Pons (tissue), 1 donor: ENCODE measurements at regions not wholly inside any gene's neighbourhood (a gene's known extent, or its start where the extent isn't known, plus 50 kb on each side); places are given as distances from the start of the nearest gene placed in this dataset.
"Not testable (repeated sequence)": the region's sequence is repeated elsewhere in the genome, so short reads cannot be mapped to it uniquely, and the experiment has no call there.

Experiments
- DNase-seq: peaks from one replicate; pipeline ENCODE4 v3.0.0-alpha.2; 2016; ENCODE audit warnings: low spot score

DNA sequence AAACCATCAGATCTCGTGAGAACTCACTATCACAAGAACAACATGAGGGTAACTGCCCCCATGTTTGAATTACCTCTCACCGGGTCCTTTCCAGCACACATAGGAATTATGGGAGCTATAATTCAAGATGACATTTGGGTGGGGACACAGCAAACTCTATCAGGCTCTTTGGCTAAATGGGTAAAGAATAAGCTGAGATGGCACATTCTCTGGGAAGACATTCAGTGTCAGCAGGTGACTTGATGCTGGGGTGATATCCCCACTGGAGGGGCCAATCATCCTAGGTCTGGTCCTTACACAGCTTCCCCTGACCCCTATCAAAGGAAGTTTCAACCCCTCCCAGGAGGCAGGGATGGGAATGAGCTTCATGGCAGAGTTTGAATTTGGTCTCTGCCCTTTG, 664.0 kb upstream of the EEF2KMT start:
- no peak for DNase-seq

DNA sequence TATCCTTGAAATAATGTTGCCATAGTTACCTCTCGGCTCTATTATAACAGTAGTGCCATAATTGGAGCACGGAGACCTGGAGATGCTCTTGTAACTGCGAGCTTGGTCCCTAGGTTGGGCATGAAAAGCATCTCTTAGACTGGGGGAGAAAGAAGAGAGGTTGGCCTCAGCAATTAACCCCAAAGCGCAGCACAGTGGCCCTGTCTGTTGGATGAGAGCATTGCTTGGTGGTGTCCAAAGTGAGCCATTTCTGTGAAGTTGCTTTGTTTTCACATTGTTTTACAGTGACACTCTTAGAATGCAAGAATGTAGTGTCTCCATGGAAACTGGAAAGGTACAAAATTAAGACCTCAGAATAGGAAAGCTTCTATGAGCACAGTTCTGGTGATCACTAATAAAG, 660.7 kb upstream of the EEF2KMT start:
- DNase-seq: no peak

DNA sequence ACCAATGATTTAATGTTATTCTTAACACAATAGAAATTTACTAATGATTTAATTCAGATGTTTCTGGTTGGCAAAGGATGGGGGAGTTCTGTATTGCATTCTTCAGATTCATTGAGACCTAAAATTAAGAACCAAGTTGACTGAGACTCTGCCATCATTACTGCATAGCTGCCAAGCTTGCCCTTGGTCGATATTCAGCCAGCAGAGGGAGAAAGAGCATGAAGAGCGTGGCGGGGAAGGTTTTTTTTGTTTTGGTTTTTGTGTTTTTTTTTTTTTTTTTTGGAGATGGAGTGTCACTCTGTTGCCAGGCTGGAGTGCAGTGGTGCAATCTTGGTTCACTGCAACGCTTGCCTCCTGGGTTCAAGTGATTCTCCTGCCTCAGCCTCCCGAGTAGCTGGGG, 659.4 kb upstream of the EEF2KMT start:
- no peak for DNase-seq

DNA sequence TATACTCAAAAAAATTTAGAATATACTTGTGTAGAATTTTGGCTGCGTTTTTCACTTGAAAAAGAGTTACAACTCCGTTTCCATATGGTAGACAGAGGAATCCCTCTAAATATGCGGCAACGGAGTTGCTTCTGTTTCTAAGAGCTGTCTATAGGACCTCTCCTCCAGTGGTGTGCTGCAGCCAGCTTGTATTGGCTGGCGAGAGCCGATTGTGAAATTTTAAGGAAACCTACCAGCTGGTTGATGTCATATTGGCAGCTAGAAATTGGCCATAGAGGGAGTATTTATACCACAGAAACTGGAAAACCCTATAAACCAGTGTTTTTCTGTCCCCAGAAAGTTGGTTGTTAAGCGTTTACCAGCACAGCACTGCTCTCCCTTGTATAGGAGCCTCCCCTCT, 655.8 kb upstream of the EEF2KMT start:
- DNase-seq: no peak

DNA sequence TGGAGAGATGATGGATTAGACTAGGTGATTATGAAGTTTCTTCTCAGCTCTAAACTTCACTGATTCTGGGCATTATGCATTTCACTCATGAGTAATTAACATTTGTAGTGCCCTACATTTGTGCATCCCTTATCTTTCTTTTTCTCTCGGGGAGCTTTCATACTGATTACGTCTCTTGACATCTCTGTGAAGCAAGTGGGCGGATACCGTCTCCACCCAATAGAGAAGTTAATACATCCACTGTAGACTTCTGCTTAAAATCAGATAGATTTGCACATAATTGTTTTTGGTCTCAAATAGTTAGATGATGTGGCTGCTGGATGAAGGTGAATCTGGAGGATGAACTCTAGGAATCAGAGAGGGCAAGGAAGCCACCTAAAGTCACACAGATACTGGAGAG, 653.6 kb upstream of the EEF2KMT start:
- no peak for DNase-seq

DNA sequence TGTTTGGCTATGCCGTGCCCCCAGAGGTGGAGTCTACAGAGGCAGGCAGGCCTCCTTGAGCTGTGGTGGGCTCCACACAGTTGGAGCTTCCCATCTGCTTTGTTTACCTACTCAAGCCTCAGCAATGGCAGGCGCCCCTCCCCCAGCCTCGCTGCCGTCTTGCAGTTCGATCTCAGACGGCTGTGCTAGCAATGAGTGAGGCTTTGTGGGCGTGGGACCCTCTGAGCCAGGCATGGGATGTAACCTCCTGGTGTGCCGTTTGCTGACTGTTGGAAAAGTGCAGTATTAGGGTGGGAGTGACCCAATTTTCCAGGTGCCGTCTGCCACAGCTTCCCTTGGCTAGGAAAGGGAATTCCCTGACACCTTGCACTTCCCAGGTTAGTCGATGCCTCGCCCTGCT, 652.8 kb upstream of the EEF2KMT start:
- DNase-seq: not testable (repeated sequence)

DNA sequence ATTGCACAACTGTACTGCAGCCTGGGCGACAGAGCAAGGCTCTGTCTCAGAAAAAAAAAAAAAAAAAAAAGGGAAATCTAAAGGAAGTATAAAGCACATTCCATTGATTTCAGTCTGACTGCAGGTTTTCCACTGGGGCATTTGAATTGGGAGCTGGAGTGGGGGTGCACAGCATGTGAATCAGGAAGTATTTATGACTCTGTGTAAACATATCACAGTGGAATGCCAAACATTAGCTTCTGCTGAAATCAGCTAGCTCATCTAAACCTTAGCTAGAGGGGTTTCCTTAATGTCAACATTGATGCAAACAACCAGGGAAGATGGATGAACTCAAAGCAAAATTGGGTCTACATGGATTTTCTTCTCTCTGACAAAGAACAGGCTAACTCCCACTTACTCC, 641.0 kb upstream of the EEF2KMT start:
- DNase-seq: no peak

DNA sequence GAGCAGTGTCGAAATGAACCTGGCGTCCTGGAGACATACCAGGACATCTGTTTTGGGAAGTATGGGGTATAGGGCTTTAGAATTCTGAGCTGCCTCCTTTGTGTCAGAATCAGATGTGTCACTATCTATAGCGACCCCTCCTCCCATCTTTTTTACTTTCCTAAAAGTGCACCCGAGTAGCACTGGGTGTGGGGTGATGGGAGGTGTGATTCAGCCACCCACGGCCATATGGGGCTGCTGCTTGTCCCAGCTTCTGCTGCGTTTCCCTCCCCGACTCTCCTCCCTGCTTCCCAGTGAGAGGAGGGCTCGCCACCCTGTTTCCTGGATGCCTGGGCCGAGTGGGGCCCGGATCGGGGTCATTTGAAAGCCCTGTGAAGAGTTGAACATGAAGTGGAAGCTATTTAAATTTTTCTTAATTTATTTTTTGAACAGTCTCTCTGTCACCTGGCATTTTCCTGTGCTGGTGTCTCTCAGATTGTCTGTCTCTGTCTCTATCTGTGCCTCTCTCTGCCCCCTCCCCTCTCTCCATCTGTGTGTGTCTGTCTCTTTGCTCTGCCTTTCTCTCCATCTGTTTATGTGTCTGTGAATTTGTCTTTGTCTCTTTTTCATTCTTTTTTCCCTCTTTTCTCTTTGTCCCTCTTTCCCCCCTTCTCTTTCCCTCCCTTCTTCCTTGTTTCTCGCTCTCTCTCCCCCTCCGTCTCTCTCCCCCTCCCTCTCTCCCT, 638.8 kb upstream of the EEF2KMT start:
- DNase-seq: no peak

DNA sequence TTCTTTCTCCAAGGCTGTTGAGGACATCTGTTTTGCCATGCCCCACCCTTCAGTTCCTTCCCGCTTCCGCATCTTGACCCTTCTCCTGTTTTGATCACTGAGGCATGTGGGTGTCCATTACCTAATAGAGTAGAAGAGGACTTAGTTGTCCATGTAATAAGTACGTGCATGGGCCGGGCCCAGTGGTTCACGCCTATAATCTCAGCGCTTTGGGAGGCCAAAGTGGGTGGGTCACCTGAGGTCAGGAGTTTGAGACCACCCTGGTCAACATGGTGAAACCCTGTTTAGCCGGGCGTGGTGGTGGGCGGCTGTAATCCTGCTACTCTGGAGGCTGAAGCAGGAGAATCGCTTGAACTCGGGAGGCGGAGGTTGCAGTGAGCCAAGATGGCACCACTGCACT, 637.8 kb upstream of the EEF2KMT start:
- DNase-seq: no peak

DNA sequence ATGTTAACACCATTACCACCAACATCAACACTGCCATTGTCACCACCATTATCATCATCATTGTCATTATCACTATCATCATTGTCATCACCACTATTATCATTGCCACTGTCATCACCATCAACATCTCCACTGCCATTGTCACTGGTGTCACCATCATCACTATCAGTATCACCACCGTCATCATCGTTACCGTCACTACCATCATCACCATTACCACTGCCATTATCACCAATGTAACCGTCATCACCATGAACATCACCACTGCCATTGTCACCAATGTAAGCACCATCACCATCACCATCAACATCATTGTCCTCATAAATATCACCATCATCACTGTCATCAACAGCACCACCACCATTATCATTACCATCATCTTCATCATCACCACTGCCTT, 633.2 kb upstream of the EEF2KMT start:
- DNase-seq: no peak

DNA sequence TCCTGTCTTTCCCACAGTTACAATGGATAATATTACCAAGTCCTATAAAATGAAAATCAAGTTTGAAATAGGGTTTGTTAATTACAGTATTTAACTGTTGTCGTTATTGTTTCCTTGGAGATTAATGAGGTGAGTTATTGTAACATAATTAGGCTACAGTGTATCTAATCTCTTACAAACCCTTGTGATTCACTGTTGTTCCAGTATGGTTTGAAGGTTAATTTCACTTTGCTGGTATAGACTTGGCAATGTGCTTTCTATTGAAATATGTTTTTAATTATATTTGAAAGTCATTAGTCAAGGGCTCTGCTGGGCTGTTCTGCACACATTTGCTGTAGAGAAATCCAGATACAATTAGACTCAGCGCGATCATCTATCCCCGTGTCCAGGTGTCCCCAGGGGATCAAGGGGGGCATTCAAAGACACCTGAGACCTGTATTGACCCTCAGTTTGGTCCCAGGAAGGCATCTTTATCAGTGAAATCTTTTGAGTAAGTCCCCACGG, 624.6 kb upstream of the EEF2KMT start:
- no peak for DNase-seq

DNA sequence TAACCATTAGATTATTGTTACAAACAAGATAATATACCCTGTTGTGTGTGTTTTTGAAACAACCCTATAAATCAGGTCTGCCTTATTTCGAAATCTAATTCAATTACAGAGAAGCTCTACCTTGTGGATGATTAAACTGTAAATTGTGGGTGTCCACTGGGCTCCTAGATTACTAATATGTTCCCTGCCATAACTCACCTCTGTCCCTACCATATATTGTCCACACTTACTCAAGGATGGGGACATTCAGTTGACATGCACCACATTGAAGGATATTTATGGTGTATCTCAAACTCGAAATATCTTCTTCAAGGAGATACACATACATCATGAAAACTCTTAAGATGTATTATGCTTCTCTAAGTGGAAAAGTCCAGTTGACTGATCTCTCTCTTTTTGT, 617.6 kb upstream of the EEF2KMT start:
- DNase-seq: no peak

DNA sequence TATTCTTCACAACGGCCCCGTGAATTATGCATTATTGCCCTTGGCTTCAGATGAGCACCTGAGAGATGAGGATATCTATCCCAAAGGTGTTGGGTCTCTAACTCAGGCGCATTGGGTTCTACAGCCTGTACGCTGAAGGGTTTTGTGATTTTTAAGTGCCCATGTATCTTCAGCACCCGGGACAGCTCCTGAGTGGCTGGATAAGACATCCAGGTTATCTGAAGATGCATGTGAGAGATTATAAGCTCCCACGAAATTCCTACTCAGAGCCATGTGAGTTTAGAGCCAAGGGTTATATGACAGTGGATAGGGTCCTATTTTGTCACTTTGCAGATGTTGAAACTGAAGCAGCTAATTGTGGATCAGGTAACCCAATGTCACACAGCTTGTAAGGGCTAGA, 612.3 kb upstream of the EEF2KMT start:
- DNase-seq: no peak

DNA sequence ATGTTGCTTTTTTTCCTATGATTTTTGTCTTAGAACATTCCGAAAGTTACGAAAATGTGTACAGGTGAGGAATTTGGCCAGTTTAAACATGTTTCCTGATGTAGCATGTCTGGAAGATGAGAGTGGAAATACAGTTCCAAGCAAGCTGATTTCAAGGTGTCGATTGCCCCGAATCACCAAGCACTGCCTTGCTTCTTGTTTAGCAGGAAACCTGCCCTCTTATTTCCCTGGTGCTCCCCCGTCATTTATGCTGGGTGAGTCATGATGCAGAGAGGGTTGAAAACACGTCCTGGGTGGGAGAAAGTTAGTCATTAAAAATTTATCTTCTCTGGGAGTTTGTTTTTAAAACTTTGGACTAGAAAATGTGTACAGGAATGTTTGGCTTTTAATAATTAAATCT, 608.6 kb upstream of the EEF2KMT start:
- DNase-seq: no peak

DNA sequence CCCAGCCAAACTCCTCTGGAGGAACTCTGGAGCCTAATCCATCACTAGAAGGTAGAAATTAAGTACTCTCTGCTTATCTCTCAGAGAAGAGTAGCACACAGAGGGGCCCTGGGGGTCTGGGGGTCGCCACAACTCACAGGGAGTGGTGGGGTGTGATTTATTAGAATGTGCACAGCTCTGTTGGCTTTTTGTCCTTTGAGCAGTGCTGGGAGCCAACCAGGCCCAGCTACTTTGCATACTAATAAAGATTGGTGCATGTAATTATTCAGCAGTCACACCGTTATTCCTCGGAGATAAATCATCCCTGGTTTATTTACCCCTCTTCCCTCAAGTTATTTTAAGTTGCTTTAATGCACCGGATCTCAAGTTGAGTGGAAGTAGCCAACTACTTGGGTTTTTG, 606.7 kb upstream of the EEF2KMT start:
- no peak for DNase-seq

DNA sequence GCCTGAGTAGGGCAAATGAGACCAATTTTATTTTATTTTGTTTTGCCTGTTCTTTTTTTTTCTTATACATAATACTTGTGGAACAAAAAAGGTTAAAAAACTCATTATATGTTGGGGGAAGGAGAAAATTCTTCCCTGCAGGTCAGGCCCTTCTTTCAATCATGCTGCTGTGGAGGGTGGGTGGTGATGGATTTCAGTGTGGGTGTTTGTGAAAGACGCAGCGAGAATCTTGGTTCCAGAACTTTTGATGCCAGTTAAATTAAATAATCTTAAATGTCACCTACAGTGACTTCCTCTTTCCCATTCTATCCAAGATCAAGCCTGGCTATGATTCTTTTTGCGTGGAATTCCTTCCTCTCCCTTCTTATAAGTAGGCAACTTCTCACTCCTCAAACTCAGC, 595.8 kb upstream of the EEF2KMT start:
- no peak for DNase-seq

DNA sequence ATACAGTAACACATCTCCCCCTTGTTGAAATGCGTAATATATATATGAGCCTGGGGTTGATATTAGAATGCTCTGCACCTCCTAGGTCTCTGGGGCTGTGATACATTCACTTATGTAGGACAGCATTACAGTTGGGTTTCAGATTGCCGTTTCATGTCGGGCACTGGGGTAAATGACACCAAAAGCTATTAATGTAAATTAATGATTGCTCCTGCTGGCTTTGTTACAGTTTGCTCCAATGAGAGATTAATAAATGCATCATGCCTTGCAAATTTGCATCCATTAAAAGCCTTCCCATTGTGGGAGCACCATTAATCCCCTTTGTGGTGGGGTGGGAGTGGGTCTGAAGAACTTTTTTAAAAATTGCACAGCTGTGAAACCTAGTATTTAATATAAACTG, 584.4 kb upstream of the EEF2KMT start:
- DNase-seq: no peak

DNA sequence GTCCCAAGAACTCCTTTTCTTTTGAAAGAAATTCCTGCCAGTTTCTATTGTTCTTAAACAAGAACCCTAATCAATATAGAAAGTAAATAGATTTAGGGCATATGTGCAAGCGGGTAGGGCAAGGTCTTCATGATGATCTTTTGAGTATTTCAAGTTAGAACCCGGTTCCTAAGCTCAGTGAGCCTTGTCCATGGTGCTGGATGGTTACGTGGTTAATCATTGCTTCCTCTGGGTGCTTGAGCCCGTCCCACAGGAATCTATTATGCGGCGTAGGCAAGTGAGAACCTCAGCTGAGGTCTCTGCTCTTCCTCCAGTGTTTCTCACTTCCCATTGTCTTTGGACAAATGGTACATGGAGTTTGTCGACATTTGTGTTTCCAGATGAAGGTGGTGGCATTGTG, 580.8 kb upstream of the EEF2KMT start:
- no peak for DNase-seq

DNA sequence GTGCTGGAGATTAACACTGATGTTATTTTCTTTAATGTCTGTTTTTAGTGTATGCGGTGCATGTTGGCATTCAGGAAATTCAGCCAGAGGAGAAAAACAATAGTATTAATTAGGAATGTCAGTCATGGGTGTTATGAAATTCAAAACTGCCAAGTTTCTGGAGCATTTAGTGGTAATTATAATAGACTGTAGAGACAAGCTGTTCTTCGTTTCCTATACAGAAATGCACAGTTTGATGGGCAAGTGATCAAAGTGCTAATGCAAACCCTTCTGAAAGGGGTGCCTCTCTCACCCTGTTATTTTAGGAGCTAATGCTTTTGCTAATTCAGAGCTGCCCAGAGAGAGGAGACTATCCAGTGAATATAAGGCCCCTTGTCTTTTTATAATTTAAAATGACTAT, 573.8 kb upstream of the EEF2KMT start:
- DNase-seq: no peak

DNA sequence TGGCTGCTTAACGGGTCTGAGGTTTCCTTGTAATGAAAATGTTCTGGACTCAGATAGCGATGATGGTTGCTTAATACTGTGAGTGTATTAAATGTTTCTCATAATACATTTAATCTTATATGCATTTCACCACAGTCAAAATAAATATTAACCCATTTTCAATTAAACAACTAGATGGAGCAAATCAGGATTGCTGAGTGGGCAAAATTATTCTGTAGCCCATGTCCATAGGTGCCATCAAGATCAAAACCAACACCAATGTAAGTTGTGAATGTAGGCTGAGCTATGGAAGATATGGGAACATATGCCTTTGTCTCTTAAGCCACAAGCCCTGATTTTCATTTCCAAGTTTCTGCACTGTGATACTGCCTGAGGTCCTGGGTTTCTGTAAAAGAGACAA, 572.6 kb upstream of the EEF2KMT start:
- no peak for DNase-seq

DNA sequence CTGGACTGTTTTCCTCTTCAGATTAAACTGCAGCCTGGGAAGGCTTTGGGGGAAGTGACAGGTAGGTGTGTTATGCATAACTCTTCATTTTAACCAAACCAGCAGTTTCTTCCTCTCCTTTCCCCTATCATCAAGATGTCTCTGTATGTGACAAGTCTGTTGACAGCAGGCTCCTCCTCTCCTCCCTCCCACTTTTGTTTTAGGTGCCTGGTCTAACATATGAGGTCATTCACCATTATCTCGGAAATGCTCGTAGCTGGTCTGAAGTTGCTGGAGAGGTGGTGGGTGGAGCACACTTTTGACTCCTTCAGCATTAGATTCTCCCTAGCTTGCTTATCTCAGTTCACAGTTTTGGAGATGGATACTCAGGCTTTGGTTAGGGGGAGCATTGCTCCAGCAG, 571.0 kb upstream of the EEF2KMT start:
- DNase-seq: no peak

DNA sequence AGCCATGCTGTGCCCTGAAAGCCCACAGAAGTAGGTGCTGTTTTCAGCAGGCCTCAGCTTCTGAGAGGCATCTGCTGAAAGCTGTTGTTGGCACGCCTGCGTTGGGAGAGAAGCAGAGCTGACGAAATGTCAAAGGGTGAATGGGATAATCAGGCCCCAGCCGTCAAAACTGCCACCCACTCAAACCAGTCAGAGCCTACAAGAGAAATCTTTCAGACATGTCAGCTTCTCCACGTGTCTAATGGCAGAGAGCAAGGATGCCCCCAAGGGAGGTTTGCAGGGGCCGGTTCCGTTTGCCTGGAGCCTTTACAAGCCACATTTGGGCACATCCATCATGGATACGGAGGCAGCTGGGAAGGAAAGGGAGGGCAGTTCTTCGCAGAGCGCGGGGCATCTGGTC, 568.2 kb upstream of the EEF2KMT start:
- no peak for DNase-seq

DNA sequence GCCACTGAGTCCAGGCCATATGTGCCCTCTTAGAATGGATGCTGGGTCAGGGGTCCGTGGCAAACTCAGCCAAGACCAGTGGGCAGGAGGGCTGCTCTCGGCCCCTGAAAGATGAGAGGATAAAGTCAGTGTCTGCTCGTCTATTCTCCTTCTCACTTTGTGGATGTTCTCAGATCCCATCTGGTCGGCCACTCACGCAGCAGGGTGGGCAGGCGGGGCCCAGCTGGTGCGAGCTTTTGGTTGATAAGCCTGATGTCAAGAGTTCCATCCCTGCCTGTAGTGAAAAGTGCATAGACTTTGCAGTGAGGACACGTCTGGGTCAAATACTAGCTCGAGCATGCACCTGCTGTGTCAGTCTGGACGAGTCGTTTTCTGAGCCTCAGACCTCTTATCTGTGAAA, 556.2 kb upstream of the EEF2KMT start:
- DNase-seq: no peak

DNA sequence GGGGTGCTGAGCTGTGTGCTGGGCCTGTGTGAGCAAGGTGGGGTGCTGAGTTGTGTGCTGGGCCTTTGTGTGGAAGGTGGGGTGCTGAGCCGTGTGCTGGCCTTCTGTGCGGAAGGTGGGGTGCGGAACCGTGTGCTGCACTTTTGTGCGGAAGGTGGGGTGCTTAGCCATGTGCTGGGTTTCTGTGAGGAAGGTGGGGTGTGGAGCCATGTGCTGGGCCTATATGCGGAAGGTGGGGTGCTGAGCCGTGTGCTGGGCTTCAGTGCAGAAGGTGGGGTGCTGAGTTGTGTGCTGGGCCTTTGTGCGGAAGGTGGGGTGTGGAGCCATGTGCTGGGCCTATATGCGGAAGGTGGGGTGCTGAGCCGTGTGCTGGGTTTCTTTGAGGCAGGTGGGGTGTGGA, 555.4 kb upstream of the EEF2KMT start:
- DNase-seq: no peak
